ENCODE measurements at regions not wholly inside any gene's neighbourhood (a gene's known extent, or its start where the extent isn't known, plus 50 kb on each side); places are given as distances from the start of the nearest gene placed in this dataset.
A peak's percentile ranks its signal among the peaks of the same experiment; 100 is the strongest.
"Not testable (repeated sequence)": the region's sequence is repeated elsewhere in the genome, so short reads cannot be mapped to it uniquely, and the experiment has no call there.

- DNase-seq = no peak
Observed at GRCh38 chr1:200316148-200316803, 93.6 kb downstream of the ZNF281 start.

- DNase-seq = peak; percentile 10
Observed at GRCh38 chr1:200314085-200314750, 95.6 kb downstream of the ZNF281 start.

- no peak for DNase-seq
Observed at GRCh38 chr1:200311256-200311655, 98.6 kb downstream of the ZNF281 start.

- DNase-seq = no peak
Observed at GRCh38 chr1:200310824-200311223, 99.0 kb downstream of the ZNF281 start.

- no peak for DNase-seq
Observed at GRCh38 chr1:200307755-200308066, 102.1 kb downstream of the ZNF281 start.

- peak; percentile 56 for DNase-seq
Observed at GRCh38 chr1:200306944-200307754, 102.7 kb downstream of the ZNF281 start.

- DNase-seq = no peak
Observed at GRCh38 chr1:200305806-200306205, 104.0 kb downstream of the ZNF281 start.

GRCh38 chr1:200304171-200304570 lies 105.7 kb downstream of the ZNF281 start:
- DNase-seq = no peak

- peak; percentile 71 for DNase-seq
Observed at GRCh38 chr1:200302921-200303290, 106.9 kb downstream of the ZNF281 start.

- DNase-seq = peak; percentile 71
Observed at GRCh38 chr1:200302192-200302920, 107.5 kb downstream of the ZNF281 start.

- no peak for DNase-seq
Observed at GRCh38 chr1:200301152-200301551, 108.7 kb downstream of the ZNF281 start.

GRCh38 chr1:200299571-200299970 lies 110.3 kb downstream of the ZNF281 start:
- no peak for DNase-seq

- DNase-seq = no peak
Observed at GRCh38 chr1:200298242-200298641, 111.6 kb downstream of the ZNF281 start.

- no peak for DNase-seq
Observed at GRCh38 chr1:200296091-200296661, 113.7 kb downstream of the ZNF281 start.

GRCh38 chr1:200294241-200294640 lies 115.6 kb downstream of the ZNF281 start:
- DNase-seq = no peak

GRCh38 chr1:200292699-200293098 lies 117.1 kb downstream of the ZNF281 start:
- DNase-seq = peak; percentile 18

- no peak for DNase-seq
Observed at GRCh38 chr1:200291106-200291505, 118.7 kb downstream of the ZNF281 start.

- peak; percentile 48 for DNase-seq
Observed at GRCh38 chr1:200290010-200290685, 119.7 kb downstream of the ZNF281 start.

GRCh38 chr1:200288226-200288625 lies 121.6 kb downstream of the ZNF281 start:
- no peak for DNase-seq

- not testable (repeated sequence) for DNase-seq
Observed at GRCh38 chr1:200284236-200284635, 125.6 kb downstream of the ZNF281 start.

GRCh38 chr1:200282497-200283122 lies 127.2 kb downstream of the ZNF281 start:
- DNase-seq = no peak

Data from eye (tissue), 1 donor.